IMR-90 (cell line): ENCODE measurements at regions not wholly inside any gene's neighbourhood (a gene's known extent, or its start where the extent isn't known, plus 50 kb on each side); places are given as distances from the start of the nearest gene placed in this dataset.
"Not testable (repeated sequence)": the region's sequence is repeated elsewhere in the genome, so short reads cannot be mapped to it uniquely, and the experiment has no call there.

Experiments
- ATAC-seq: fragments of 200-7000 bp; cut with Tn5 transposase; 2 replicates; pipeline ENCODE4 v1.9.1; 2020; ENCODE audit warnings: low read depth, mild to moderate bottlenecking, moderate library complexity
- BruUV-seq: library from RNA; stranded (reverse); fragments of 400-500 nt; replicated peaks from 2 replicates; lab custom pipeline; 2021; lab: Mats Ljungman, UMichigan
- CTCF ChIA-PET: fragments of 300-600 bp; formaldehyde crosslinking; extraction: SDS; loops from one replicate; lab custom pipeline; 2021; ENCODE audit warnings: antibody characterized with exemption; lab: Yijun Ruan, JAX
- POLR2A ChIA-PET: fragments of 300-600 bp; sonication (Branson Sonifier 250); formaldehyde crosslinking; loops from one replicate; lab custom pipeline; 2022; ENCODE audit warnings: antibody characterized with exemption; ENCODE audit not compliant: unreplicated experiment; lab: Charles Lee
- DNase-seq: peaks from one replicate; pipeline ENCODE4 v3.0.0; 2013
- H2AFZ ChIP-seq: replicated peaks from 2 replicates; pipeline ENCODE3; 2013; ENCODE audit warnings: low read length, mild to moderate bottlenecking; ENCODE audit not compliant: poor library complexity
- H2AK5ac ChIP-seq: 2 replicates; pipeline ENCODE4 v1.6.1; 2013; ENCODE audit warnings: low read depth, low read length, inconsistent platforms
- H2AK9ac ChIP-seq: replicated peaks from 2 replicates; pipeline ENCODE3; 2013; ENCODE audit warnings: mild to moderate bottlenecking, low read depth, low read length, moderate library complexity; ENCODE audit not compliant: poor library complexity
- H2BK120ac ChIP-seq: 2 replicates; pipeline ENCODE4 v1.6.1; 2013; ENCODE audit warnings: low read depth, low read length, inconsistent platforms
- H2BK15ac ChIP-seq: 3 replicates; pipeline ENCODE4 v1.6.1; 2013; ENCODE audit warnings: low read depth, low read length, inconsistent platforms
- H2BK20ac ChIP-seq: 2 replicates; pipeline ENCODE4 v1.6.1; 2013; ENCODE audit warnings: low read depth, mild to moderate bottlenecking, inconsistent platforms, low read length, moderate library complexity
- H2BK5ac ChIP-seq: 2 replicates; pipeline ENCODE4 v1.6.1; 2013; ENCODE audit warnings: mild to moderate bottlenecking, low read depth, low read length, inconsistent platforms; ENCODE audit not compliant: poor library complexity, severe bottlenecking
- H3K14ac ChIP-seq: replicated peaks from 2 replicates; pipeline ENCODE4 v1.6.1; 2013; ENCODE audit warnings: low read depth, low read length, inconsistent platforms
- H3K18ac ChIP-seq: 2 replicates; pipeline ENCODE4 v1.6.1; 2013; ENCODE audit warnings: low read depth, low read length, control low read depth
- H3K23ac ChIP-seq: 2 replicates; pipeline ENCODE4 v1.6.1; 2013; ENCODE audit warnings: low read depth, low read length, inconsistent platforms
- H3K27ac ChIP-seq: 2 replicates; pipeline ENCODE4 v1.5.1; 2013; ENCODE audit warnings: mild to moderate bottlenecking, control low read depth, low read length; ENCODE audit not compliant: insufficient read depth
- H3K27me3 ChIP-seq: 2 replicates; pipeline ENCODE4 v1.6.1; 2013; ENCODE audit warnings: low read length; ENCODE audit not compliant: control insufficient read depth, insufficient read depth
- H3K36me3 ChIP-seq: 2 replicates; pipeline ENCODE4 v1.6.1; 2013; ENCODE audit warnings: low read length, mixed read lengths; ENCODE audit not compliant: control insufficient read depth, insufficient read depth
- H3K4ac ChIP-seq: 2 replicates; pipeline ENCODE4 v1.6.1; 2013; ENCODE audit warnings: low read depth, low read length, inconsistent platforms
- H3K4me1 ChIP-seq: 2 replicates; pipeline ENCODE4 v1.6.1; 2013; ENCODE audit warnings: low read length, mixed read lengths; ENCODE audit not compliant: control insufficient read depth, insufficient read depth
- H3K4me2 ChIP-seq: 2 replicates; pipeline ENCODE4 v1.6.1; 2013; ENCODE audit warnings: low read depth, mild to moderate bottlenecking, control low read depth, low read length, moderate library complexity
- H3K4me3 ChIP-seq: 2 replicates; pipeline ENCODE4 v1.5.1; 2013; ENCODE audit warnings: low read depth, mild to moderate bottlenecking, control low read depth, low read length, moderate library complexity; ENCODE audit not compliant: insufficient read depth
- H3K56ac ChIP-seq: 2 replicates; pipeline ENCODE4 v1.6.1; 2013; ENCODE audit warnings: low read length, inconsistent platforms; ENCODE audit not compliant: insufficient read depth; ENCODE audit errors: extremely low read depth
- H3K79me1 ChIP-seq, 2 experiments: 2 replicates each; pipeline ENCODE4 v1.6.1; 2013; ENCODE audit warnings: low read length in 2 of 2, inconsistent platforms in 1 of 2, low read depth in 1 of 2
- H3K9ac ChIP-seq: 2 replicates; pipeline ENCODE4 v1.6.1; 2013; ENCODE audit warnings: low read depth, low read length, control low read depth
- H3K9me1 ChIP-seq: 2 replicates; pipeline ENCODE4 v1.6.1; 2013; ENCODE audit warnings: low read length, inconsistent platforms; ENCODE audit not compliant: insufficient read depth
- H3K9me3 ChIP-seq: 2 replicates; pipeline ENCODE4 v1.6.1; 2013; ENCODE audit warnings: low read length; ENCODE audit not compliant: control insufficient read depth, insufficient read depth
- H4K20me1 ChIP-seq: 2 replicates; pipeline ENCODE4 v1.6.1; 2013; ENCODE audit warnings: low read length, inconsistent platforms; ENCODE audit not compliant: insufficient read depth
- H4K5ac ChIP-seq: 2 replicates; pipeline ENCODE4 v1.6.1; 2013; ENCODE audit warnings: mild to moderate bottlenecking, low read depth, low read length, control low read depth
- H4K8ac ChIP-seq, 2 experiments: 2 replicates each; pipeline ENCODE4 v1.6.1; 2013; ENCODE audit warnings: low read depth in 2 of 2, low read length in 2 of 2, control low read depth in 1 of 2, inconsistent platforms in 1 of 2
- H4K91ac ChIP-seq: 2 replicates; pipeline ENCODE4 v1.6.1; 2013; ENCODE audit warnings: low read depth, low read length, inconsistent platforms; ENCODE audit not compliant: insufficient read depth
- CTCF ChIP-seq: conservative IDR thresholded peaks from 2 replicates; pipeline ENCODE4 v1.5.1; 2012; ENCODE audit warnings: mild to moderate bottlenecking, low read depth, low read length, improper control_type of control experiment
- FOS ChIP-seq: fragments of 150-350 bp; IDR thresholded peaks from 2 replicates; pipeline ENCODE4 v1.6.1; 2016; ENCODE audit warnings: low read depth, low read length
- MAFK ChIP-seq: IDR thresholded peaks from 2 replicates; pipeline ENCODE4 v1.6.1; 2012; ENCODE audit warnings: low read depth, low read length, improper control_type of control experiment
- POLR2A ChIP-seq: IDR thresholded peaks from 2 replicates; pipeline ENCODE4 v1.6.1; 2012; ENCODE audit warnings: mild to moderate bottlenecking, low read depth, low read length
- RFX5 ChIP-seq: IDR thresholded peaks from 2 replicates; pipeline ENCODE4 v1.8.0; 2012; ENCODE audit warnings: low read depth, mild to moderate bottlenecking, low read length, moderate library complexity
- WGBS, 2 experiments: methylation state at CpG; one replicate each; pipeline versions ENCODE4 v1.1.5 to v1.1.7; 2013; ENCODE audit warnings: missing lambda C conversion rate in 2 of 2; ENCODE audit not compliant: insufficient read length in 1 of 2; ENCODE audit errors: extremely low coverage in 2 of 2; 5-methylcytosine and 5-hydroxymethylcytosine counted together
- dilution Hi-C: fragments of 300-500 bp; cut with HindIII; formaldehyde crosslinking; loops from one replicate; pipeline ENCODE4 v1.14.3; 2018; ENCODE audit warnings: low sequenced_read_pairs; ENCODE audit not compliant: unreplicated experiment
- in situ Hi-C: fragments of 300-500 bp; cut with MboI; formaldehyde crosslinking; loops from 3 replicates; pipeline ENCODE4 v1.14.3; 2019; ENCODE audit warnings: low sequenced_read_pairs, inconsistent platforms, mixed read lengths
- intact Hi-C: fragments of 100-400 bp; cut with micrococcal nuclease; formaldehyde crosslinking; loops from 2 replicates; pipeline ENCODE4 v1.10.0; 2022
- TF ChIP-seq, protein P1 (sequence below): fragments of 150-350 bp; IDR thresholded peaks from 2 replicates; pipeline ENCODE4 v1.6.1; 2016; ENCODE audit warnings: low read depth, mild to moderate bottlenecking, low read length, moderate library complexity, borderline replicate concordance

DNA sequence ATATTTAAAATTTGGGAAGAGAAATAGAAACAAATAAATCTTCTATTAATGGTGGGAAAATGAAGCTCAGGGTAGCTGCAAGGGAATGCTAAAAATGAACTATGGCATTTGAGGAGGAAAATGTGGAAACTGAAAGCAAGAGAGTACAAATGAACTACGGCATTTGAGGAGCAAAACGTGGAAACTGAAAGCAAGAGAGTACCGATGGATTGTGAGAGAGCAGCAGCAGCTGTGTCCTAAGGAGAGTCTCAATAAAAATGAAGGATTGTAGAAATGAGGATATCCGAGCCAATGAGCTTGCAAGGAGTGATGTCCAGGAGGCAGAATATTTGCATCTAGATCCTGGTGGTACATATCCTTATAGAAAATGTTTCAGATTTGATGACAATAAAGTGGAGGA lies 547.1 kb upstream of the ZNF337 start:
- no TSS peak for BruUV-seq
- no peaks in the 10 kb centered on the region for H3K79me1 ChIP-seq
- POLR2A ChIA-PET, result no interaction called here
- H3K9me1 ChIP-seq, result no peaks in the 10 kb centered on the region
- H3K9me3 ChIP-seq, result no peaks in the 10 kb centered on the region
- H4K8ac ChIP-seq, result no peak overlapping the region
- no peak overlapping the region for H2BK120ac ChIP-seq
- intact Hi-C loops, result no loop called here
- 33% methylated on average over 3 of the region's 4 CpGs; no CpG with 5 or more reads in 1 of the 2 experiments for WGBS, 2 experiments
- H2AK9ac ChIP-seq, result no peak overlapping the region
- H3K56ac ChIP-seq, result no peak overlapping the region
- no peak overlapping the region for H3K9ac ChIP-seq
- dilution Hi-C loops, result no loop called here
- no peak overlapping the region for H3K23ac ChIP-seq
- H2BK20ac ChIP-seq, result no peak overlapping the region
- no peak overlapping the region for H3K4ac ChIP-seq
- H4K91ac ChIP-seq, result no peak overlapping the region
- TF ChIP-seq RFX5 (no peak), CTCF (no peak), FOS (no peak), POLR2A (no peak), MAFK (no peak)
- TF ChIP-seq, protein P1, sequence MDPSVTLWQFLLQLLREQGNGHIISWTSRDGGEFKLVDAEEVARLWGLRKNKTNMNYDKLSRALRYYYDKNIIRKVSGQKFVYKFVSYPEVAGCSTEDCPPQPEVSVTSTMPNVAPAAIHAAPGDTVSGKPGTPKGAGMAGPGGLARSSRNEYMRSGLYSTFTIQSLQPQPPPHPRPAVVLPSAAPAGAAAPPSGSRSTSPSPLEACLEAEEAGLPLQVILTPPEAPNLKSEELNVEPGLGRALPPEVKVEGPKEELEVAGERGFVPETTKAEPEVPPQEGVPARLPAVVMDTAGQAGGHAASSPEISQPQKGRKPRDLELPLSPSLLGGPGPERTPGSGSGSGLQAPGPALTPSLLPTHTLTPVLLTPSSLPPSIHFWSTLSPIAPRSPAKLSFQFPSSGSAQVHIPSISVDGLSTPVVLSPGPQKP, result no peak
- H4K20me1 ChIP-seq, result no peaks in the 10 kb centered on the region
- H3K27ac ChIP-seq, result no peak overlapping the region
- no peak overlapping the region for H3K4me2 ChIP-seq
- no peak overlapping the region for H3K14ac ChIP-seq
- no peaks in the 10 kb centered on the region for H3K4me1 ChIP-seq
- H3K36me3 ChIP-seq, result no peaks in the 10 kb centered on the region
- H4K5ac ChIP-seq, result no peak overlapping the region
- no peak for DNase-seq
- H2AK5ac ChIP-seq, result no peak overlapping the region
- CTCF ChIA-PET, result no interaction called here
- H2BK15ac ChIP-seq, result no peak overlapping the region
- no peak overlapping the region for H2BK5ac ChIP-seq
- no peak overlapping the region for H2AFZ ChIP-seq
- no peak overlapping the region for H3K18ac ChIP-seq
- in situ Hi-C loops, result no loop called here
- no peaks in the 10 kb centered on the region for H3K27me3 ChIP-seq
- no peak for ATAC-seq
- no peak overlapping the region for H3K4me3 ChIP-seq

GRCh38 chr20:26220609-26221008 lies 524.0 kb upstream of the ZNF337 start:
- in situ Hi-C loops, H4K91ac ChIP-seq, H2AFZ ChIP-seq, H3K9me3 ChIP-seq, H3K36me3 ChIP-seq, H2BK20ac ChIP-seq, POLR2A ChIA-PET, H3K4me3 ChIP-seq, H2AK9ac ChIP-seq, H2BK120ac ChIP-seq, H3K9me1 ChIP-seq, H4K8ac ChIP-seq, H3K79me1 ChIP-seq, H3K9ac ChIP-seq, H3K4me1 ChIP-seq, H2AK5ac ChIP-seq, CTCF ChIA-PET, BruUV-seq, ATAC-seq, H3K23ac ChIP-seq, H2BK5ac ChIP-seq, H4K20me1 ChIP-seq, H3K27me3 ChIP-seq, H3K14ac ChIP-seq, H4K5ac ChIP-seq, H2BK15ac ChIP-seq, H3K4me2 ChIP-seq, H3K56ac ChIP-seq, H3K27ac ChIP-seq, dilution Hi-C loops, intact Hi-C loops, DNase-seq, H3K4ac ChIP-seq, H3K18ac ChIP-seq: not testable (repeated sequence)
- WGBS, 2 experiments, result no CpG with 5 or more reads among the region's 1 CpG
